GM19035 (cell line): ENCODE measurements at regions not wholly inside any gene's neighbourhood (a gene's known extent, or its start where the extent isn't known, plus 50 kb on each side); places are given as distances from the start of the nearest gene placed in this dataset.
"Not testable (repeated sequence)": the region's sequence is repeated elsewhere in the genome, so short reads cannot be mapped to it uniquely, and the experiment has no call there.

ENCODE experiments used
- ATAC-seq: cut with Tn5 transposase; IDR thresholded peaks from one replicate; pipeline ENCODE4 v1.9.1; 2021; ENCODE audit not compliant: unreplicated experiment

DNA sequence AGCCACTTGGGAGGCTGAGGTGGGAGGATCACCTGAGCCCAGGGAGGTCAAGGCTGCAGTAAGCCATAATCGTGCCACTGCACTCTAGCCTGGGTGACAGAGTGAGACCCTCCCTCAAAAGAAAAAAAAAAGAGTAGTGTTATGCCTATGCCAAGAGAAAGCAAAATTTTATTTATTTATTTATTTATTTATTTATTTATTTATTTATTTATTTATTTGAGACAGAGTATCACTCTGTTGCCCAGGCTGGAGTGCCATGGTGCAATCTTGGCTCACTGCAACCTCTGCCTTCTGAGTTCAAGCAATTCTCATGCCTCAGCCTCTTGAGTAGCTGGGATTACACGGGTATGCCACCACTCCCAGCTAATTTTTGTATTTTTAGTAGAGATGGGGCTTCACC is 72.6 kb upstream of the RAPGEF2 start:
- not testable (repeated sequence) for ATAC-seq

- ATAC-seq = peak; percentile 76
These were observed 67.3 kb upstream of the RAPGEF2 start for GRCh38 chr4:159035570-159035969.

DNA sequence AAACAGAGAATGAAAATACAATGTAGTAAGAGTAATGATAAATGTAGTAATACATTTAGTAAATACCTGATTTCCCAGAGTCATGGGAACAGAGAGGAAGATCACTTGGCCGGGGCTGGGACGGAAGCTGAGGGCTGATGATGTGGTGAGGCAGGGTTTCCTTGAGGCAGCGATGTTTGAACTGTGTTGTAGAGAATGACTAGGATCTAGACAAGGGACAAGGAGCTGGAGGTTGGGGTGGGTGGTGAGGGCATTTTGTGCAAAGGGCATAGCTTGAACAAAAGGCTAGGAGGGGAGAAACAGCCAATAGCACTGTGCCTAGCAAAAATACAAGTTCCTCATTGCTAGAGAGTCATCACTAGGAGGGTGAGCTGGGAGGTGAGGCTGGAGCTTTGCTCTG is 64.3 kb upstream of the RAPGEF2 start:
- no peak for ATAC-seq

DNA sequence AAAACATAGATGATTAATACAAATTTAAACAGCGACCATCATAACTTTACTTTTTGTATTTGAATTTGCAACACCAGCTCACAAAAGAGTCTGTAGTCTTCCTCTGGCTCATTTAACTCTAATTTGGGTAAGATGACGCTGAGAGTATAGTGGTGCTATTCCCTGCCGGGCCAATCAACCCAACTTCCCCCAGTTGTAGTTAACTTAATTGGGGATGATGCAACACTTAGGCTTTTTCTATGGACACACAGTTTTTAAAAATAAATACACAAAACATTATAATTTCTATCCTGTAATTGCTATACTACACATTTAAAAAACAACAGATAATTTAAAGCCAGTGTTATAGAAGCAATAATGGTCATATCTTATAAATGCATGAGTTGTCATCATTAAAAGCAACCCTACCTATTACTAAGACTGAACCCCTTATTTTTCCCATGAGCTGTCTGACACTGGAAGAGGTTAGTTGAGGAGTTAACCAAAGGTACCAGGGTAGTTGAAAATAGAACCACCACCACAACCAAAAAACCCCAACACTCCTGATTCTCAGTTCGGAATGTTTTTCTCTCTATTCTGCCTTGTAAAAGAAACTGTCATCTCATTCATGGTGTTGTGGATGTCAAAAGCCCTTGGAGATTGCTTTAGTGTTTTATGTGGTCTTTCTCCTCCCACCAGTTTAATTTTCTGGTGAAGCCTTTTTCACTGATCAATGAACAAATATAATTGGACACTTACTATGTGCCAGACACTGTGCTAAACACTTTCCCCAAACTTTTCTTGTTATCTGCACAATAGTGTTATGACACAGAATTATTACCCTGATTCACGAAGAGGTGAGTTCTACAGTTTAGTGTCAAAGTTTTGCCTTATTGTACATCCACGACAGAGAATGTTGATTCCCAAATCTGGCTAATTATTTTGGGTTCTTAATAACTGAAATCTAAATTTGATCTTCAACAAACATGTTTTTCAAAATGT is 61.5 kb upstream of the RAPGEF2 start:
- ATAC-seq = no peak

DNA sequence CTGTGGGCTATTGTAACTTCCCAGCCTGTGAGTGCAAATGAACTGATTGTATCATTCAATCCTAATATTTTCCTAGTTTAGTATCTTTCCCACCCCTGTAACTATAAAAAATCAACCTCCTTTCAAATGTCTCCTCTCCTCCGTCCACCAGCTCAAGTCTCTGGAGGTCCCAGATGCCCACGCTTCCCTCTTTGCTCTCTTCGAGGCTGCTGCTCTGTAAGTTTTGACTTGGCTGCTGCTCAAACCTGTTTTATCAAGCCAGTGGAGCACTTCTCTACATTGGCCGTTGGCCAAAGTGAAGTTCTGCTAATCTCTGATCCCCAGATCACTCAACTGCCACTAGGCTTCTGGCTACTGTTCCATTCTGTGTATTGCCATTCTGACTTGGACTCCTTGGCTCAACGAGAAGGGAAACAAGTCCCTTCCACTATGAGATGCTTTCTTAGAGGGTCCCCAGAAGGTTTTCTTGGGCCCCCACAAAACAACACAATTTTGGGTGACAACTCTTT is 60.7 kb upstream of the RAPGEF2 start:
- ATAC-seq = no peak

- ATAC-seq = no peak
These were observed 60.0 kb upstream of the RAPGEF2 start for GRCh38 chr4:159042868-159043267.

GRCh38 chr4:159043861-159044260 is 59.0 kb upstream of the RAPGEF2 start:
- ATAC-seq = no peak

GRCh38 chr4:159045321-159045720 is 57.6 kb upstream of the RAPGEF2 start:
- no peak for ATAC-seq

DNA sequence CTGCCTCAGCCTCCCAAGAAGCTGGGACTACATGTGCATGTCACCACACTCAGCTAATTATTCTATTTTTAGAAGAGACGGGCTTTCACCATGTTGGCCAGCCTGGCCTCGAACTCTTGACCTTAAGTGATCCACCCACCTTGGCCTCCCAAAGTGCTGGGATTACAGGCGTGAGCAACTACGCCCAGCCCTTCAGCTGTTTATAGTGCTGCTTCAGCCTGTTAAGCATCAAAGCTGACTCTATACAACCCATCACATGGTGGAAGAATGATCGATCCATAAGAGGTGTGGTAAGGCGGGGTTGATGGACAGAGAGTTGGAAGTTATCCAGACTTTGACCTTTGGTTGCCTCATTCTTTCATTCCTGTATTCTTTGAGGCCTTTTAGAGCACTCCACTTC is 56.2 kb upstream of the RAPGEF2 start:
- ATAC-seq = no peak

GRCh38 chr4:159047478-159048165 is 55.3 kb upstream of the RAPGEF2 start:
- no peak for ATAC-seq

GRCh38 chr4:159048166-159048886 is 54.6 kb upstream of the RAPGEF2 start:
- no peak for ATAC-seq

GRCh38 chr4:159049780-159050375 is 53.0 kb upstream of the RAPGEF2 start:
- no peak for ATAC-seq

DNA sequence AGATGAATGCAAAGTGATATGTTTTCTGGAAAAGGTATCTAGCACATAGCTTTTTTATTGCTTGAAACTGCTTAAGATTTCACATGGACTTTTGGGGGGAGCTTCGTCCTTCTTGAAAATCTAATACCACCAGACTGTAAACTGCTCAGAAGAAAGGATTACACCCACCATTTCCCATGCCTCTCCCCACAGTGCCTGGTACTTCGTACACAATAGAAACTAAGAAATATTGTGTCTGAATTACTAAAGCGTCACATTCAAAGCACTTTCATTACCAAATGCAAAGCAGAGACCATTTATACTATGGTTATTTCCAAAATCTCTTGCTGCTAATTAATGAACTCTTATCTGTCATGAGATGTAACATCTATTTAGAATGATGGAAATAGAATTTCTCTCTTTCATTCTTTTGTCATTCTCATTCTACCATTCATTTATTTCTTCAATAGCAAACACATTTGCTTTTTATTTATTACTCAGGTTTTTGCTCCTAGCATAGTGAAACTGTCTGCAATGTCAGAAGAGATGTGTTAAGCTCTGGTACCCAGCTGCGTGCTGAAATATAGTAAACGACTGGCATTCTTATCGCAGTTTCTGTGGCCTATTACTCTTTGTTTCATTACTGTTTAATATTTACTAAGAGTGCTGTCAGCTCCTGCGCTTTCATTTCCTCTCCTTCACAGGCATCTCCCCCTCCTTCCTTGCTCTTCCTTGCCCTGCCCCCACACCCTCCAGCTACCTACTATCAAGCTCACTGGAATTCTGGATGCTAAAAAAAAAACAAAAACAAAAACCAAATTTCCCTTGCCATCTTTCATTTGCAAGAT is 51.4 kb upstream of the RAPGEF2 start:
- peak; percentile 87 for ATAC-seq

- ATAC-seq = peak; percentile 53
These were observed 50.6 kb upstream of the RAPGEF2 start for GRCh38 chr4:159052315-159052714.
